CD4-positive, alpha-beta T cell (primary cell): ENCODE measurements at regions not wholly inside any gene's neighbourhood (a gene's known extent, or its start where the extent isn't known, plus 50 kb on each side); places are given as distances from the start of the nearest gene placed in this dataset.
"Not testable (repeated sequence)": the region's sequence is repeated elsewhere in the genome, so short reads cannot be mapped to it uniquely, and the experiment has no call there.

Source experiments
- ATAC-seq: fragments of 200-7000 bp; cut with Tn5 transposase; one replicate; pipeline ENCODE4 v1.10.0; 2022; ENCODE audit warnings: mild to moderate bottlenecking; ENCODE audit not compliant: poor library complexity
- CTCF ChIA-PET: fragments of 350-600 bp; sonication (Branson Sonifier 250); formaldehyde crosslinking; loops from one replicate; lab custom pipeline; 2021; ENCODE audit warnings: antibody characterized with exemption, inconsistent platforms; lab: Charles Lee
- POLR2A ChIA-PET: fragments of 350-600 bp; sonication (Branson Sonifier 250); formaldehyde crosslinking; loops from one replicate; lab custom pipeline; 2021; ENCODE audit warnings: antibody characterized with exemption, inconsistent platforms; lab: Charles Lee
- DNase-seq, 14 experiments: peaks; one replicate each; pipeline ENCODE4 v3.0.0-alpha.2; 2013 to 2020; ENCODE audit warnings: mixed read lengths in 2 of 14
- H3K27ac ChIP-seq, 2 donors: one replicate each; pipeline versions ENCODE4 v1.5.1 to v1.7.0; 2013; ENCODE audit warnings: low read length in 2 of 2, low read depth in 1 of 2, mild to moderate bottlenecking in 1 of 2
- H3K27me3 ChIP-seq, 2 experiments: 1 replicate in 1 of 2; 2 replicates in 1 of 2; pipeline versions ENCODE4 v1.6.1 to v1.7.0; 2013; ENCODE audit warnings: low read length in 2 of 2, control low read depth in 1 of 2, mild to moderate bottlenecking in 1 of 2, moderate library complexity in 1 of 2; ENCODE audit not compliant: insufficient read depth in 2 of 2, control insufficient read depth in 1 of 2
- H3K36me3 ChIP-seq: one replicate; pipeline ENCODE4 v1.6.1; 2013; ENCODE audit warnings: low read length, control low read depth; ENCODE audit not compliant: insufficient read depth
- H3K4me1 ChIP-seq: one replicate; pipeline ENCODE4 v1.6.1; 2013; ENCODE audit warnings: low read length, control low read depth; ENCODE audit not compliant: insufficient read depth
- H3K4me3 ChIP-seq: one replicate; pipeline ENCODE4 v1.5.1; 2013; ENCODE audit warnings: mild to moderate bottlenecking, low read length, moderate library complexity
- H3K9me3 ChIP-seq, 2 experiments: 1 replicate in 1 of 2; 2 replicates in 1 of 2; pipeline versions ENCODE4 v1.6.1 to v1.7.0; 2013; ENCODE audit warnings: low read length in 2 of 2, mild to moderate bottlenecking in 2 of 2, control low read depth in 1 of 2, moderate library complexity in 1 of 2; ENCODE audit not compliant: control insufficient read depth in 1 of 2, insufficient read depth in 1 of 2
- H3K27ac Mint-ChIP-seq: one replicate; pipeline ENCODE4 v1.8.0; 2020; ENCODE audit warnings: mixed read lengths
- H3K27me3 Mint-ChIP-seq: one replicate; pipeline ENCODE4 v1.8.0; 2021; ENCODE audit warnings: mixed read lengths
- H3K36me3 Mint-ChIP-seq: one replicate; pipeline ENCODE4 v1.8.0; 2021; ENCODE audit warnings: low read depth, mixed read lengths
- H3K4me1 Mint-ChIP-seq: one replicate; pipeline ENCODE4 v1.8.0; 2021; ENCODE audit warnings: low read depth, mixed read lengths
- H3K4me3 Mint-ChIP-seq: one replicate; pipeline ENCODE4 v1.8.0; 2020; ENCODE audit warnings: mild to moderate bottlenecking, mixed read lengths
- H3K9me3 Mint-ChIP-seq: one replicate; pipeline ENCODE4 v1.8.0; 2020; ENCODE audit warnings: mixed read lengths
- CTCF ChIP-seq: fragments of 200-600 bp; IDR thresholded peaks from one replicate; pipeline ENCODE4 v1.8.0; 2022; ENCODE audit warnings: antibody characterized with exemption, mild to moderate bottlenecking
- intact Hi-C, 2 experiments: fragments of 100-400 bp; cut with DNase I in 1 of 2; cut with micrococcal nuclease in 1 of 2; formaldehyde crosslinking; loops; one replicate each; pipeline versions ENCODE4 v1.15.1 to v1.9.0; 2023 to 2025; cut with DNase I, micrococcal nuclease

GRCh38 chr12:127607146-127607725 is 659.7 kb upstream of the TMEM132C start:
- no peak overlapping the region for H3K27ac Mint-ChIP-seq
- H3K27me3 Mint-ChIP-seq: no peaks in the 10 kb centered on the region
- ATAC-seq: no peak
- H3K36me3 Mint-ChIP-seq: no peaks in the 10 kb centered on the region
- no peak overlapping the region for H3K4me3 ChIP-seq
- CTCF ChIA-PET: no interaction called here
- intact Hi-C loops: no loop called here
- no peak for TF ChIP-seq CTCF
- POLR2A ChIA-PET: no interaction called here
- H3K4me1 ChIP-seq: no peaks in the 10 kb centered on the region
- H3K4me1 Mint-ChIP-seq: no peaks in the 10 kb centered on the region
- no peak overlapping the region for H3K4me3 Mint-ChIP-seq
- peaks cover 2% of the 10 kb centered on the region for H3K9me3 Mint-ChIP-seq
- H3K9me3 ChIP-seq: no peaks in the 10 kb centered on the region
- no peaks in the 10 kb centered on the region for H3K36me3 ChIP-seq
- H3K27me3 ChIP-seq: no peaks in the 10 kb centered on the region
- H3K27ac ChIP-seq: no peak overlapping the region
- DNase-seq: no peak

- H3K9me3 Mint-ChIP-seq: not testable (repeated sequence)
These were observed 658.6 kb upstream of the TMEM132C start for GRCh38 chr12:127608359-127608758.

GRCh38 chr12:127613056-127613455 is 653.9 kb upstream of the TMEM132C start:
- CTCF ChIA-PET: no interaction called here

More at GRCh38 chr12:127608359-127608758, 658.6 kb upstream of the TMEM132C start:
- H3K4me3 ChIP-seq, H3K4me1 ChIP-seq, H3K27ac Mint-ChIP-seq, H3K9me3 ChIP-seq, DNase-seq, POLR2A ChIA-PET, H3K36me3 Mint-ChIP-seq, H3K27me3 Mint-ChIP-seq, ATAC-seq, intact Hi-C loops, H3K27me3 ChIP-seq, H3K4me1 Mint-ChIP-seq, CTCF ChIA-PET, H3K4me3 Mint-ChIP-seq, H3K27ac ChIP-seq, H3K36me3 ChIP-seq: not testable (repeated sequence)

More at GRCh38 chr12:127613056-127613455, 653.9 kb upstream of the TMEM132C start:
- no peak for TF ChIP-seq CTCF
- POLR2A ChIA-PET: no interaction called here
- no peak overlapping the region for H3K4me3 Mint-ChIP-seq
- Histone ChIP-seq H3K27me3 (no peaks in the 10 kb centered on the region), H3K4me1 (no peaks in the 10 kb centered on the region), H3K9me3 (no peaks in the 10 kb centered on the region), H3K36me3 (no peaks in the 10 kb centered on the region), H3K4me3 (no peak overlapping the region), H3K27ac (no peak overlapping the region)
- no peaks in the 10 kb centered on the region for H3K27me3 Mint-ChIP-seq
- no peaks in the 10 kb centered on the region for H3K36me3 Mint-ChIP-seq
- no peaks in the 10 kb centered on the region for H3K9me3 Mint-ChIP-seq
- no peaks in the 10 kb centered on the region for H3K4me1 Mint-ChIP-seq
- ATAC-seq (no peak), DNase-seq (no peak)
- no peak overlapping the region for H3K27ac Mint-ChIP-seq
- intact Hi-C loops: no loop called here
